ENCODE measurements at regions not wholly inside any gene's neighbourhood (a gene's known extent, or its start where the extent isn't known, plus 50 kb on each side); places are given as distances from the start of the nearest gene placed in this dataset.

GRCh38 chr13:82772816-82773215, 1109.5 kb downstream of the SLITRK1 start:
- DNase-seq: no peak

GRCh38 chr13:82766732-82767321, 1115.4 kb downstream of the SLITRK1 start:
- DNase-seq: no peak

GRCh38 chr13:82758044-82758443, 1124.2 kb downstream of the SLITRK1 start:
- DNase-seq: no peak

DNA sequence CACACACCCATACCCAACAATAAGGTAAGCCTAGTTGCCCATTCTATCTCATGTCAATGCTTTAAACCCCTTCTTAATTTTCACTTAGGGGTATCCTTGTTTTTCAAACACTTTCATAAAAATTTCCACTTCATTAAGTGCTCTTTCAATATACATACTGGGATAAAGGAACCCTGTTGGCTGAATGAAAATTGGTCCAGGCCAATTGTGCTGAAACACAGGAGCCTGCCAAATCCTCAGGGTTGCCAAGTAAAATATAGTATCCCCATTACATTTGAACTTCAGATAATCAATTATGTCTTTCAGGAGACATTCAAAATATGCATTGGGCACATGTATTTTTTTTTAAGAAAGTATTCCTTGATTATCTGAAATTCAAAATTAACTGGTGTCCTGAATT, 1131.1 kb downstream of the SLITRK1 start:
- DNase-seq: no peak

DNA sequence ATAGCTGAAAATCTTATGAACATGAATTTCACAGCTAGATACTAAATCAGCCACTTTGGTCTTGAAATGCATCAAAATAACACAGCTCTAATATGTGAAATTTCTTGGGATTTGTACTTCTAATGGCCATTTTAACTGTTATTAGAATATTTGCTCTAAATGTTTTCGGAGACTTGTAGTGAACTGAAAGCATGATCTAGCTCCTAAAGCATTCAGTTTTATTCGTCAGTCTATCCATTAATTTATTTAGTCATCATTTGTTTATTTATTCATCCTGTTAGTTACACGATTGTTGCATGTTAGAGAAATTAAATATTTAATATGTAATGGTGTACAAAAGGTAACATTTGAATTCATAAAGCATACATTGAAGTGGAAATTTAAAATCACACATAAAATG, 1132.7 kb downstream of the SLITRK1 start:
- DNase-seq: no peak

DNA sequence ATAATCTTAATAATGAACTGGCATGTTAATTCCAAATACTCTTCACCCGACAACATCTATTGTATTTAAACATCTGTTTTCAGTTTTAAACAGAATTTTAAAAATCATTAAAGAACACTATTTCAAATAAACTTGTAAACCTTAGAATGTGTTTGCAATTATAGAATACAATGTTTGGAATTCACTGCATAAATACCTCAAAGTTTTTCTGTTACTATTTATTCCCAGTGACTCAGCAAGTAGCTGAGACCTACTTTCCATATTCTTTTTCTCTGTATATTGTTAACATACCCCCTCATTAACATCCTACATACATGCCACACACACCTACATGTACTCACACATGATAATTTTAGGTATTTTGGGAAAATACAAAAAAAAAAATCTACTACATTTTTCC, 1134.3 kb downstream of the SLITRK1 start:
- no peak for DNase-seq

DNA sequence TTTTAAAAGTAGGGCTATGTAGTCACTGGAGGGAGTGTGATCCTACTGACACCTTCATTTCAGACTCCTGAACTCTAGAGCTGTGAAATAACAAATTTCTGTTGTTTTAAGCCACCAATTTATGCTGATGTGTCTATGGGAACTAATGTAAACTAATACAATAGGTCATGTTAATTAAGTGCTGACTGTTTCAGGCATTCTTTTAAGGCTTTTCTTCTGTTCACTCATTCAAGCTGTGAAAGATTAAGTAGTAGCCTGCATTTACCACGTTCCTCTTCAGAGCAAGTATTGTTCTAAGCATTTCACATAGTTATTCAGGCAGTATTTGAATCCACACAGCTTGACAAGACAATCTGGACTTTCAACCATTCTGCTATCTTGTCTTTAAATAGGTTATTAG, 1135.0 kb downstream of the SLITRK1 start:
- DNase-seq: no peak

GRCh38 chr13:82740442-82740841, 1141.8 kb downstream of the SLITRK1 start:
- DNase-seq: no peak

DNA sequence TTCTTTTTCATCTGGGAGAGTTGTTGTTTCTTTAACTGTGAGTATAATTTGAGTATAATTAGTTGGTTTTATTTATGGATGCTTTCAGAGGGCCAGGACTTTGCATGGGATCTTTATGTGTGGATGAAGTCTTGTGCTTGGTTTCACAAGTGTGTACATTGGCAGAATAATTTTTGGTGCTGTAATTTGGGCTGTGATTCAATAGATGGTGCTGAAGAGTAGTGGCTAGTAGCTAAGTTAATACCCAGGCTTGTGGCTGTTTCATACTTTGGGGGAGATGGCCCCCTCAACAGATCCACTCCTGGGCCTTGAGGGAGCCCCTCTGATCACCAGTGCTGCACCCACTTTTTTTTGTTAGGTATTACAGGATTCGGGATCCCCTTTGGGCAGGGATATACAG, 1142.4 kb downstream of the SLITRK1 start:
- no peak for DNase-seq

DNA sequence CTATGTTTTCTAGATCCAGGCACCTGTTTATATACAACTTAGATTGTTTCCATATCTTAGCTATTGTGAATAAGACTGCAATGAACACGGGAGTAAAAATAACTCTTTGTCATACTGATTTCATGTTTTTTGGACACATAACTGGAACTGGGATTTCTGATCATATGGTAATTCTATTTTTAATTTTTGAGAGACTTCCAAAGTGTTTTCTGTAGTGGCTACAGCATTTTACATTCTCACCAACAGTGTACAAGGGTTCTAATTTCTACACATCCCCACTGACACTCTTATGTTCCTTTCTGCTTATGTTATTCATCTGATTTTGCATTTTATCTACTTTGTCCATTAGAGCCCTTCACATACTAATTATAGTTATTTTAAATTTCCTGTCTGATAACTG, 1152.9 kb downstream of the SLITRK1 start:
- DNase-seq: no peak

GRCh38 chr13:82720986-82721385, 1161.3 kb downstream of the SLITRK1 start:
- DNase-seq: no peak

DNA sequence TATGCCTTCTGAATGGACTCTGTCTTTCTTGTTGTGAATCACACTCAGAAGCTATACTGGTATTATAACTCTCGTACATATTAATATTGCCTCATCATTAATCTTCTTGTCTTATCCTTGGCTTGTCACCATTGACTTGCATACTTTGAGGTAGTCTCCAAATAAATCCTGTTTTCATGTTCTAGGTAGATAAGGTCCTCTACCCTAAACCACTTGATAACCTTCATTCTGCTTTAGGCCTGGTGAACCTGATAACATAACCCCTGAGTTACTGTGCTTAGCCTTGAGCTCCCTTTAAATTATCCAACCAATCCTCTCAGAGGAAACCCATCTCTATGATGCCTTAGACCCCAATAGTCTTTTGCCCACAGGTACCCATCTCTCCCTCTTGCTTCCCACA, 1162.3 kb downstream of the SLITRK1 start:
- no peak for DNase-seq

GRCh38 chr13:82717249-82717648, 1165.0 kb downstream of the SLITRK1 start:
- DNase-seq: no peak

DNA sequence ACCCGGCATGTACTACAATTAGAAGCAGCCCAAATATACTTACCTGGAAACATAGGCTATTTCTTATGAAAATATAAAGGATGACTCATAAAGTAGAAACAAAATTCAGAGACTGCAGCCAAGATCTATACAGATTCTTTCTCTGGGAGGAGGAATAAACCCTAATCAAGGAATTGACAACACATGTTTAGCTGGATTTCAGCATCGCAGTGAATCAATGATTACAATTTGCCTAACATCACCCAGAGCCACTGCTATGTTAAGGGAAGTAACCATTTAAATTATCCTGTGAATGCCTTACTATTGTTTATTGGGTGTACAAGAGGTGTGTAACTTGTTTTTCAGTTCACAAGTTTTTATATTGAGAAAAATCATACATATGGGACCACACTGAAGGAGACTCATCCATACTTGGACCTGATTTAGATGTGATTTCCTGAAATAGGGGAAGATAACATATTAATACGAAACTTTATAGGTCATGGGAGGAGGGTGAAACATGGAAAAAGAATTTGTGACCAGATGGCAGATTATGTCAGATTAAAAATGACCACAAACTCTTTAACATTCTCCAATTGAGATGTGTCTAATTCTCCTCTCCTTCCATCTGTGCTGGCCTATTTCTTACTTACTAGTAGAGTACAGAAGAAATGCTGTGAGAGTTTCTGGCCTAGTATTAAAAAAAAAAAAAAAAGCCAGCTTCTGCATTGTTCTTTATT, 1168.4 kb downstream of the SLITRK1 start:
- DNase-seq: no peak

DNA sequence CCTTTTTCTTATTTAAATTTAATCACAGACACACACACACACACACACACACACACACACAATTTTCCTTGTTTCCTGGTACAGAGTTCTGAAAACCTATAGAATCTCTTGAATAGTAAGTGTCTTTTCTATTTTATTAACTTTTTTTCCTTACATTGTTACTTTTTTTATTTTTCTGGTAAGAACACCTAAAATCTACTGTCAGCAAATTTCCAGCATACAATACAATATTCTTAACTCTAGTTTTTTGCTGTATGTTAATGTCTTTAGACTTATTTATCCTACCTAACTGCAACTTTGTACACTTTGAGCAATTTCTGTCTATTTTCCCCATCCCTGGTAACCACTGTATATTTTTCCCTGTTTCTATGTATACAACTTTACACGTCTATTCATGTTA, 1179.8 kb downstream of the SLITRK1 start:
- no peak for DNase-seq

GRCh38 chr13:82701020-82701419, 1181.3 kb downstream of the SLITRK1 start:
- DNase-seq: no peak

DNA sequence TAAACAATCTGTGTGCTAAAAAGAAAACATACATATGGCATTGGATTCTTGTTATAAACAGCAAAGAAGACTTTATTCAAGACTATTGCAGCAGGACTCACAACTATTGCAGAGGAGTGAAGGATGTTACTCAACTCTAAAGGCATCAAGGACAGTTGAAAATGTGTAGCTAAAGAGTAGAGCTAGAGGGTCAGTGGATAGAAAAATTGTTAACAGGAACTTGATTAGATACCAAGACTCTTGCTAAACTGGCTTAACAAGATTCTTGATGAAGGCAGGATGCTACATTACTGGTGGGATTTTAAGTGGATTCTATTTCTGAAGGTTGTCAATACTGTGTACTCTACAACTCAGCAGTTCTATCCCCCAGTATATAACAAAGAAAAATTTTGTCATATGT, 1183.3 kb downstream of the SLITRK1 start:
- DNase-seq: no peak

- no peak for DNase-seq
Observed at GRCh38 chr13:82698383-82698782, 1183.9 kb downstream of the SLITRK1 start.

DNA sequence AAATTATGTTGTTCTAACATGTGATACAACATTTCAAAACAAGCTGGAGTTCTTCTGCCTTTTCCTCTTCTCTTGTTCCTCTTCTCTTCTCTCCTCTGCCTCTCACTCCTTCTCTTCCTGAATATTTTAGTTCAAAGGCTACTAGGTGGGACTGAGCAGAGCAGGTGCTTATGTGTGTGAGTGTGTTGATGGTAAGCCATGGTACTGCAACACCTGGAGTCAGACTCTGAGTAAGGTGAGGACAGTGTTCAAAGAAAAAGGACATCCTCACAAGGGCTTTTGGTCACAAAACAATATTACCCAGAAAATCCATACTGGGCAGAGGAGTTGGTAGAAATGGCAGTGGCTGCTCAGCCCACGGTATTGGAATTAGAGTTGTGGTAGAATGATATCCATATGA, 1188.7 kb downstream of the SLITRK1 start:
- DNase-seq: no peak

- DNase-seq: no peak
Observed at GRCh38 chr13:82688400-82688994, 1193.8 kb downstream of the SLITRK1 start.

DNA sequence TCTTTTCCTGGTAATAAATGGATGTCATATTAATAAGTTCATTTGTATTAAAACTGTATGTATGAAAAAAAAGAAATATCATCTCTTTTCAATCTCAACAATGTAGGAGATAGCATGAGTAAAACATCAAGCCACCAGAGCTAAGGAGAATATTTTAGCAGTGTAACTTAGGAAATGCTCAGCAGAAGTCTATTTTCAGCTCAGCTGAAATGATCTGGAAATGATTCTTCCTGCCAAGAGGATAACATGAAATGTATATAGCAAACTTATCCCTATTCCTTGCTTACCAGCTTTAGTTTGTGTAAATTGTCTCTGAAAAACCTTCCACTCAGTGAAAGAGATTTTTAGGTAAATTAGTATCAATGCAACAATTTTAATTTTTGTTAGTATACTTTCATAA, 1194.4 kb downstream of the SLITRK1 start:
- DNase-seq: no peak

DNA sequence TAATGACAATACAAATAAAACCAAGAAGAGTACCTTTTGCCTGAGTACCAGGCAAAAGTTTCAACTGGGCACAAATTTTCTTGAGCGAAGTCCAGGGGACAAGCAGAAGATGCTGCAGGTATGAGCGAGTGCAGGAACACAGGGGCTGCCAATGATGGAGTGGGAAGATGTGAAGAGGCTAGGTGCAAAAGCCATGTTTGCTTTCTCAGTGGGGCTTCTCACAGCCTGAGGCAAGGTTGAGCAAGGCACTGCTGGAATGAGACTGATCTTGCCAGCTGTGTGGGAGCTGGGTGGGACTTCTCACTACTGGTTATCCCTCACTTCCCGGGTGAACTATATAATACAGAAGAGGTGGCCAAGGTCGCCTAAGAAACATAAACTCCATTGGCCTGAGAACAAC, 1200.7 kb downstream of the SLITRK1 start:
- DNase-seq: no peak

DNA sequence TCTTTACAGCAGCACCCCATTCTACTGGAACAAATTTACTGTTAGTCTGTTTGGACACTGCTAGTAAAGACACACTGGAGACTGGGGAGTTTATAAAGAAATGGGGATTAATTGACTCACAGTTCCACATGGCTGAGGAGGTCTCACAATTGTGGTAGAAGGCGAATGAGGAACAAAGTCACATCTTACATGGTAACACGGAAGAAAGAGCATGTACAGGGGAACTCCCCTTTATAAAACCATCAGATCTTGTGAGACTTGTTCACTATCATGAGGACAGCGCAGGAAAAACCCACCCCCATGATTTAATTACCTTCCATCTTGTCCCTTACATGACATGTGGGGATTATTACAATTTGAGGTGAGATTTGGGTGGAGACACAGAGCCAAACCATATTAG, 1204.2 kb downstream of the SLITRK1 start:
- DNase-seq: no peak

- no peak for DNase-seq
Observed at GRCh38 chr13:82675024-82675423, 1207.2 kb downstream of the SLITRK1 start.

GRCh38 chr13:82674546-82674945, 1207.7 kb downstream of the SLITRK1 start:
- no peak for DNase-seq

All from NCI-H748 treated with DMSO at 0.1 percent for 48 hours (cell line).